Suppressor macrophage treated with lipopolysaccharide for 1 hour (primary cell): ENCODE measurements at regions not wholly inside any gene's neighbourhood (a gene's known extent, or its start where the extent isn't known, plus 50 kb on each side); places are given as distances from the start of the nearest gene placed in this dataset.

ENCODE experiments used
- DNase-seq, 3 donors: peaks; one replicate each; pipeline ENCODE4 v3.0.0-alpha.2; 2020 to 2022

- DNase-seq: no peak
These were observed 82.0 kb downstream of the FOXL3 start for GRCh38 chr7:371779-372545.

- no peak for DNase-seq
These were observed 82.6 kb downstream of the FOXL3 start for GRCh38 chr7:372546-372931.

DNA sequence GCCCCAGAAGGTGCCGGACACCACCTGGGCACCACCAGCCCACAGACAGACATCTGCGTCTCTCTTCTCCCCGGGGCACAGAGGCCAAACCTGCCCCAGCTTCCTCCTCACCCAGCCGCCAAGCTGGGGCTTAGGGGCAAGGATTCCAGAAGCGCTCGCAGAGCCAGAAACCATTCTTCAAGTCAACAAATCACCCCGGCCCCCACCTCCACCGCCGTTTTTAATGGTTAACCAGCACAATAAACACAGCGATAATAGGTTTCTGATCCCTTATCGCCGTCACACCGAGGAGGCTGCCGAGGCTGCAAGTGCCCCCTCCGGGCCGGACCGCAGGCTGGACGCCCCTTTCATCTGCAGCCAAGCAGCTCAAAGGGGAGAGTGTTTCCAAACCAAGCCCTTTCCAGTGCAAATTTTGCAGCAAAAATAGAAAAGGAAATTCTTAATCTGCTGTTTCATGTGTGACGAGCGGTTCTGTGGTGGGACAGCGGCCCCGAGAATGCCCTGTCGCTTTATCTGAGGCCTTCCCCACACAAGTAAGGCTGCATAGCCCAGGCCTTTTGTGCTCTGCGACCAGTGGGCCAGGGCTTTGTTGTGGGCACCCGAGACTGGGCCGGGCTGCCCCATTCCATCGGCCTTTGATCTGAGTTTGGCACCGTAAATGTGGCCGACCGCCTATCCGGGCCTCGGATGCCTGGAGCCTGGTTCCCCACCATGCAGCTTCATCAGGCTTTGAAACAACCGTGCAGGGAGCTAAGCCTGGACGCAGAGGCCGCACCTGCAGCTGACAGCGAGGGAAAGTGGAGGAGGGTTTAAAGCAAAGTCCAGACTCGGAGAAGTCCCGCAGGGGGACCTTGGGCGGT is 83.2 kb downstream of the FOXL3 start:
- DNase-seq: no peak

- no peak for DNase-seq
These were observed 84.1 kb downstream of the FOXL3 start for GRCh38 chr7:373818-374705.

- DNase-seq: no peak
These were observed 84.8 kb downstream of the FOXL3 start for GRCh38 chr7:374706-375311.

- DNase-seq: no peak
These were observed 85.4 kb downstream of the FOXL3 start for GRCh38 chr7:375321-375831.

DNA sequence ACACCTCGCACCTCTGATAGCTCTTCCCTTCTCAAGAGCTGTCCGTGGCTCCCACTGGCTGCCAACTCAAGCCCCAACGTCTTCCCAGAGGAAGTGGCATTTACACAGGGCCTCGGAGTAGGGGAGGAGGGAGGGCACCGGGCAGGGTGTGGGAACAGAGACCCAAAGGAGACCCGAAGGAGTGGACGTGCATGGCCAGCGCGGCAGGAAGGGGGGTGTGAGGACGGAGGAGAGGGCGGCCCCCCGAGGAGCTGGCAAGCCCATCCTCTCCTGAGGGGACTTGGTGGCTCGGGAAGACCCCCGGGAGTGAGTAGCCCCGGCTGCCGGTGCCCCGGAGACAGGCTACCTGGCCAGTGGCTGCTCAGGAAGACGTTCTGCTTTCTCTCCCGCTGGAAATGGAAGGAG is 85.9 kb downstream of the FOXL3 start:
- no peak for DNase-seq

GRCh38 chr7:376306-377079 is 86.5 kb downstream of the FOXL3 start:
- no peak for DNase-seq

DNA sequence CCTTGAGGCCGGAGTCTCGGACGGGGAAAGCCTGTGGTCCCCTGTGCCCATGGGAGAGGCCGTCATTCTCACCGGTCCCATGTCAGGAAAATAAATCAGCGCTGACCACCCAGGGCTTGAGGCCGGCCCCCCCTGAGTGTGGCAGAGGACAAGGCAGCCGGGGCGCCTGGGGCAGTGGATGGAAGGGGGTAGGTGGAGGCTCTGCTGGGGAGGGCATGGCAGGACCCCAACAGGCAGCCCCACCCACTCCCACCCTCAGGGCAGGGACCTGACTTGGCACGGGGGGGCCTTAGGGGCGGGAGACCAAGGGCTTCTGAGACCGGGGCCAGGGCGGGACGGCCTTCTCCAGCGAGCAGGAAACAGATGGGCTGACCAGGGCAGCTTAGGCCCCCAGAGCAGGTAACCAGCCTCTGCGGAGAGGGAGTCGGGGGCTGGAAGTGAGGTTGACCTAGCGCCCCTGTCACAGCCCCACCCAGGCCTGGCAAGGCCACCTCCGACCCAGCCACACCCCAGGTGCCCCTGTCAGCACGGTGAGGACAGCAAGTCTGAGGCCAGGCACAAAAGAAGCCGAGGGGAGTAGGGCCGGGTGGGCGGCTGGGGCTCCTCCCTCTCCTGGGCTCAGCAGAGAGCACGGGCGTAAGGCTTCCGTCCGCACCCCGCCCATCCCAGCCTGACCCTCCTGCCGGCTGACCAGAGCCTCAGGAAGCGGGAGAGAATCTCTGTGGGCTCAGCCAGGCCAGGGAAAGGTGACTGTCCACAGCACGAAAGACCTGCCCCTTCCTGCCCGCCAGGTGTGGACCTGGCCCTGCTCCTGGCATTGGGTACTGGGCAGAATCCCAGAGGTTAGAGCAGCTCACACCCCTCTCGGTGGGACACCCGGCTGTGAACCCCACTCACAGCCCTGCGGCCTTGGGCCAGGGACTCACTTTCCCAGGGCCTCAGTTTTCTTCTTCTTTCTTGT is 87.4 kb downstream of the FOXL3 start:
- DNase-seq: no peak

- DNase-seq: no peak
These were observed 88.1 kb downstream of the FOXL3 start for GRCh38 chr7:378041-378420.

- peak in 1 of 3 donors; percentile 26 for DNase-seq
These were observed 88.8 kb downstream of the FOXL3 start for GRCh38 chr7:378551-379455.

DNA sequence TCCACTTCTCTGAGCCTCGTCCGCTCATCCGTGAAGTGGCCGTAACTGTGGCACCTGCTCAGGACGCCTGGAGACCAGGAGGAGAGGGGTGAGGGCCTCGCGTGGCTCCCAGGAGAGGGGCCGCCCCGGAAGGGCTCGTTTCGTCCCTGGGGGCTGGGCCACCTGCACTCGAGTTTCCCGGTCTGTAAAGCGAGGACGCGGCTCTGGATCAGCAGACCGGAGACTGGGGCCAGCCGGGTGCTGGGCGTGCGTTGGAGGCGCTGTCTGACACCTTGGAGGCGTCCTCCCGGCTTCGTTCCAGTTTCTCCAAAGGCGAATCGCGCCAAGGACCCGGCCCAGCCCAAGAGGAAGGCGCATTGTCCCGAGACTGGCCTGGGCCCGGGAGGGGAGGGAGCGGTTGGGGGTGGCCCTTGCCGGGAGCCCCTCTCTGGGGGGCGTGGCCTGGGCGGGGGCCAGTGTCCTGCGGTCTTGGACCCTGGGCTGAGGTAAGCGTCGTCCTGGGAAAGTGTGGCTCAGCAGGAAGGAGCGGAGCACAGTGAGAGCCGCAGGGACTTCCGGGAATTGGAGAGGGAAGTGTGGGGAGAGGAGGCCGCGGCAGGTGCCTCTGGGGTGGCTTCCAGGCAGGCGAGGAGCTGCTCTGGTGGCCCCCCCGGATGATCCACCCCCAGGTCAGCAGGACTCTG is 89.6 kb downstream of the FOXL3 start:
- no peak for DNase-seq

GRCh38 chr7:380139-380485 is 90.1 kb downstream of the FOXL3 start:
- no peak for DNase-seq

DNA sequence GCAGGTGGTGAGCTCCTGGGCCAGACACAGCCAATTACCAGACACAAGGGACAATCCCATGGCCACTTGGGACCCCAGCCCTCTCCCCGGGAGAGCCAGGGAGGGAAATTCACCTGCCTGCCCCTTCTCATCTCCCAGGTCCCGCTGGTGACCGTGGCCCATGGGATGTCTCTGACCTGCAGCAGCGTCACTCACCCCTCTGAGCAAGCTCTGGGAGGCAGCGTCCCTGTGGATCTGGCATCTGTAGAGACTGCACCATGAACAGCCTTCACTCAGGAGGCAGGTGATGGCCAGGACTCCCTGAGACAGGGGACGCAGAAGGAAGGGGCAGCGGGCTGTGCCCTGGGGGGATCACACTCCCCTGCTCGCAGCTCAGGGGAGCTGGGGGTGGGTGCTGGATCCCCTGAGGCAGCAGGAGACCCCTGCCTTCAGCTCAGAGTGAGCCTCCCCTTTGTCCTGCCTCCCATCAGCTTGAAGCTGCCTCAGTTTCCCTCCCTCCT is 90.8 kb downstream of the FOXL3 start:
- DNase-seq: no peak

DNA sequence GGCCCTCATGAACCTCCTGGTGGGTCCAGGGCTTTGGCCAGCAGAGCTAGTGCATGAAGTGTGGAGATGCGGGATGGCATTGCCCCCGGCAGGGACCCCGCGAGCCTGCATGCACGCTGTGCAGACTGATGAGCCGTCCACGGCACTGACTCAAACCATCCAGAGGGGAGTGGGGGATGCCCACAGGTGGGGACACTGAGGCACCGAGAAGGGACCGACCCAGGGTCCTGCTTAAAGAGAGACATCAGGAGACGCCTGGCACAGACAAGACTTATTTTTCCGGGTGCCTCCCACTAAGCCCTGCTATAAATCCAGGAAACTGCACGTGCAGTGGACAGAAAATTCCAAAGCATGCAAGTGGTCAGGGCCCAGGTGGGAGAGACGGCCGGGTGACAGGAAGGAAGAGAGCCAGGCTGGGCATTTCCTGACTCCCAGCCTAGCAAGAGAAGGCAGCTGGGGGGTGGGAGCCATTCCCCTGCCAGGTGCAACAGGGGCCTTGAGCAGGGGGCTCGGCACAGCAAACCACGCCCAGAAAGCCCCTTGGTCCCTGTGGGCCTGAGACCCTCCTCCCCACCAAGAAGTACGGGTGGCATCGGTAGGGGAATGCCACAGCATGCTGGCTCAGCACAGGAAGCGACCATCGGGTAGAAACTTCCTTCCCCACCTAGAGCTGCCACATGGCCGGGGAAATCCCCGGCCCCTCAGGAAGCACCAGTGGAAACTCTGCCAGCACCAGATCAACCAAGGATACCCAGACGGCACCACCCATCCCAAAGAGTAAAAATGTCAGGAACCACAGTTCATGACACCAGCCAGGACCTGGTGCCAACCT is 91.5 kb downstream of the FOXL3 start:
- peak in 1 of 3 donors; percentile 14 for DNase-seq

GRCh38 chr7:382043-382400 is 92.1 kb downstream of the FOXL3 start:
- DNase-seq: no peak

- no peak for DNase-seq
These were observed 96.4 kb downstream of the FOXL3 start for GRCh38 chr7:386385-386784.
